ENCODE measurements at regions not wholly inside any gene's neighbourhood (a gene's known extent, or its start where the extent isn't known, plus 50 kb on each side); places are given as distances from the start of the nearest gene placed in this dataset.

DNA sequence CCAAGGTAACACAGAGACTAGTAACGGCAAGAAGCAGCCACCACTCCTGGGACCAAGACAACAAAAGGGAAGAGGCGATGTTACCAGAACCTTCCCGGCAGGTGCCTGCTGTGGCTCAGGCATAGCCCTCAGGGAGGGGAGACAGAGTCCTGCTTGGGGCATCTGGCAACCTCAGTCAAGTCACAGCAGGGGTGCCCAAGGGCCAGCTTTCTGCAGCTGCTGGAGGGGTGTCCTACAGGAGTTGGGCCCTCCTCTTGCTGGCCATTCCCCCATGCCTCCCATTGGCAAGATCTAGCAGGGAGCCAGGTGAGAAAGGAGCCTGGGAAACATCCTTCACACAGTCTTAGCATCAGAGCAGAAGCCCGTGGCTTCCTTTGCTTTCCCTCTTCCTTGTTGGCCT is 197.3 kb upstream of the IL12A start:
- Histone ChIP-seq H3K4me2 (no peak overlapping the region), H3K9me2 (no peaks in the 10 kb centered on the region)
- WGBS (ENCODE audit: low lambda C conversion rate), result 87% methylated on average over 4 of the region's 4 CpGs

DNA sequence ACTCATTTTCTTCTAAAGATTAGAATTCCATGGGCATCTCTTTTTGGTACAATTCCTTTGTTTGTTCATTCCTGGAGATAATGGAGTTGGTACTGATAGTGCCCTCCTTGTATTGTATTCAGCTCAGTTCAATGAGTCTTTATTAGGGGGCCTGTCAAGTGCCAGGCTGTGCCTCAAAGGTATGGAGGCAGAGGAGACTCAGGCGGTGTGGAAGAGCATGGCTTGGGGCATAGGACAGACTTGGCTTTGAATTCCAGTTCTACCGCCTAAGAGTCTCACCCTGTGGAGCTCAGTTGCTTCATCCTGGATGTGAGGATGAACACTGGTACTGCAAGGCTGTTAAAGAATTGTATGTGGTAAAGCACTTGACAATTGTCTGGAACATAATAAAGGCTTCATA is 196.6 kb upstream of the IL12A start:
- Histone ChIP-seq H3K4me3 (ENCODE audit: low read depth in 2 of 2, low read length in 1 of 2) (no peak overlapping the region), H2AFZ (ENCODE audit: low read depth) (no peak overlapping the region), H3F3A (replicated peaks; ENCODE audit: insufficient read depth) (peaks cover 8% of the 10 kb centered on the region), H3K9me2 (no peaks in the 10 kb centered on the region), H4K20me1 (ENCODE audit: insufficient read depth) (peaks cover 7% of the 10 kb centered on the region; the same call in 1 of the 2 replicates), H3K36me3 (replicated peaks in 1 of 2; ENCODE audit: control insufficient read depth in 1 of 2, insufficient read depth in 2 of 2, low read length in 1 of 2) (no peaks in the 10 kb centered on the region), H3K9ac (no peak overlapping the region), H3K9me3 (no peaks in the 10 kb centered on the region), H3K27me3 (ENCODE audit: insufficient read depth) (no peaks in the 10 kb centered on the region), H3K4me1 (ENCODE audit: control insufficient read depth in 1 of 2, insufficient read depth in 2 of 2, low read depth in 1 of 2, low read length in 1 of 2) (peaks cover 14 to 18% of the 10 kb centered on the region in 2 experiments), H3K27ac (ENCODE audit: low read depth in 2 of 2, low read length in 1 of 2) (peak overlapping the region in 1 of 2 experiments; percentile 42; a peak in 1 of 4 replicates), H3K79me2 (ENCODE audit: insufficient read depth) (peaks cover 97% of the 10 kb centered on the region), H3K4me2 (no peak overlapping the region)
- POLR2A ChIA-PET, result no interaction called here
- DNase-seq, result no peak
- 100% methylated on average over 2 of the region's 2 CpGs for WGBS (ENCODE audit: low lambda C conversion rate)
- CTCF ChIA-PET, result interaction anchor here (7.2 kb wide), 1 partner anchor 14 kb away, joined by 46 read pairs; no protein-coding TSS in a partner anchor
- TF ChIP-seq RXRA (IDR thresholded peaks at IDR 0.05; ENCODE audit: borderline replicate concordance, low read depth) (no peak), MXI1 (IDR thresholded peaks at IDR 0.05; ENCODE audit: low read depth, low read length) (no peak), EZH2phosphoT487 (IDR thresholded peaks at IDR 0.05; ENCODE audit: borderline replicate concordance, low read depth) (no peak), GABPA (IDR thresholded peaks at IDR 0.05; ENCODE audit: low read depth) (no peak), TAF1 (IDR thresholded peaks at IDR 0.05; ENCODE audit: borderline replicate concordance, low read depth, low read length) (no peak), YY1 (IDR thresholded peaks at IDR 0.05; ENCODE audit: low read depth) (no peak), EP300 (IDR thresholded peaks at IDR 0.05; ENCODE audit: borderline replicate concordance in 1 of 2, low read depth in 1 of 2, low read length in 1 of 2) (no peak), GATA2 (CRISPR knock-in tag; IDR thresholded peaks at IDR 0.05) (no peak), POLR2AphosphoS5 (IDR thresholded peaks at IDR 0.05; ENCODE audit: low read depth, low read length) (no peak), ELF1 (IDR thresholded peaks at IDR 0.05) (no peak), RAD21 (IDR thresholded peaks at IDR 0.05; ENCODE audit: low read length) (no peak)
- TF ChIP-seq, protein P1, sequence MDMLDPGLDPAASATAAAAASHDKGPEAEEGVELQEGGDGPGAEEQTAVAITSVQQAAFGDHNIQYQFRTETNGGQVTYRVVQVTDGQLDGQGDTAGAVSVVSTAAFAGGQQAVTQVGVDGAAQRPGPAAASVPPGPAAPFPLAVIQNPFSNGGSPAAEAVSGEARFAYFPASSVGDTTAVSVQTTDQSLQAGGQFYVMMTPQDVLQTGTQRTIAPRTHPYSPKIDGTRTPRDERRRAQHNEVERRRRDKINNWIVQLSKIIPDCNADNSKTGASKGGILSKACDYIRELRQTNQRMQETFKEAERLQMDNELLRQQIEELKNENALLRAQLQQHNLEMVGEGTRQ (IDR thresholded peaks at IDR 0.05; ENCODE audit: borderline replicate concordance, low read depth, low read length), result no peak
- TF ChIP-seq, protein P2, sequence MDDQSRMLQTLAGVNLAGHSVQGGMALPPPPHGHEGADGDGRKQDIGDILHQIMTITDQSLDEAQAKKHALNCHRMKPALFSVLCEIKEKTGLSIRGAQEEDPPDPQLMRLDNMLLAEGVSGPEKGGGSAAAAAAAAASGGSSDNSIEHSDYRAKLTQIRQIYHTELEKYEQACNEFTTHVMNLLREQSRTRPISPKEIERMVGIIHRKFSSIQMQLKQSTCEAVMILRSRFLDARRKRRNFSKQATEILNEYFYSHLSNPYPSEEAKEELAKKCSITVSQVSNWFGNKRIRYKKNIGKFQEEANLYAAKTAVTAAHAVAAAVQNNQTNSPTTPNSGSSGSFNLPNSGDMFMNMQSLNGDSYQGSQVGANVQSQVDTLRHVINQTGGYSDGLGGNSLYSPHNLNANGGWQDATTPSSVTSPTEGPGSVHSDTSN (IDR thresholded peaks at IDR 0.05), result no peak
- TF ChIP-seq, protein P3, sequence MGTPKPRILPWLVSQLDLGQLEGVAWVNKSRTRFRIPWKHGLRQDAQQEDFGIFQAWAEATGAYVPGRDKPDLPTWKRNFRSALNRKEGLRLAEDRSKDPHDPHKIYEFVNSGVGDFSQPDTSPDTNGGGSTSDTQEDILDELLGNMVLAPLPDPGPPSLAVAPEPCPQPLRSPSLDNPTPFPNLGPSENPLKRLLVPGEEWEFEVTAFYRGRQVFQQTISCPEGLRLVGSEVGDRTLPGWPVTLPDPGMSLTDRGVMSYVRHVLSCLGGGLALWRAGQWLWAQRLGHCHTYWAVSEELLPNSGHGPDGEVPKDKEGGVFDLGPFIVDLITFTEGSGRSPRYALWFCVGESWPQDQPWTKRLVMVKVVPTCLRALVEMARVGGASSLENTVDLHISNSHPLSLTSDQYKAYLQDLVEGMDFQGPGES (IDR thresholded peaks at IDR 0.05; ENCODE audit: low read depth, low read length), result no peak
- TF ChIP-seq, protein P4, sequence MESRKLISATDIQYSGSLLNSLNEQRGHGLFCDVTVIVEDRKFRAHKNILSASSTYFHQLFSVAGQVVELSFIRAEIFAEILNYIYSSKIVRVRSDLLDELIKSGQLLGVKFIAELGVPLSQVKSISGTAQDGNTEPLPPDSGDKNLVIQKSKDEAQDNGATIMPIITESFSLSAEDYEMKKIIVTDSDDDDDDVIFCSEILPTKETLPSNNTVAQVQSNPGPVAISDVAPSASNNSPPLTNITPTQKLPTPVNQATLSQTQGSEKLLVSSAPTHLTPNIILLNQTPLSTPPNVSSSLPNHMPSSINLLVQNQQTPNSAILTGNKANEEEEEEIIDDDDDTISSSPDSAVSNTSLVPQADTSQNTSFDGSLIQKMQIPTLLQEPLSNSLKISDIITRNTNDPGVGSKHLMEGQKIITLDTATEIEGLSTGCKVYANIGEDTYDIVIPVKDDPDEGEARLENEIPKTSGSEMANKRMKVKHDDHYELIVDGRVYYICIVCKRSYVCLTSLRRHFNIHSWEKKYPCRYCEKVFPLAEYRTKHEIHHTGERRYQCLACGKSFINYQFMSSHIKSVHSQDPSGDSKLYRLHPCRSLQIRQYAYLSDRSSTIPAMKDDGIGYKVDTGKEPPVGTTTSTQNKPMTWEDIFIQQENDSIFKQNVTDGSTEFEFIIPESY (IDR thresholded peaks at IDR 0.05; ENCODE audit: borderline replicate concordance, low read depth), result no peak

More for the DNA sequence above, 197.3 kb upstream of the IL12A start:
- Histone ChIP-seq H3K9ac (no peak overlapping the region), H2AFZ (ENCODE audit: low read depth) (no peak overlapping the region), H3K4me1 (ENCODE audit: control insufficient read depth in 1 of 2, insufficient read depth in 2 of 2, low read depth in 1 of 2, low read length in 1 of 2) (peaks cover 14 to 25% of the 10 kb centered on the region in 2 experiments), H3K9me3 (no peaks in the 10 kb centered on the region), H3K4me3 (ENCODE audit: low read depth in 2 of 2, low read length in 1 of 2) (no peak overlapping the region), H3K79me2 (ENCODE audit: insufficient read depth) (peaks cover 99% of the 10 kb centered on the region), H3F3A (replicated peaks; ENCODE audit: insufficient read depth) (peaks cover 8% of the 10 kb centered on the region), H3K27me3 (ENCODE audit: insufficient read depth) (no peaks in the 10 kb centered on the region), H4K20me1 (ENCODE audit: insufficient read depth) (peaks cover 4% of the 10 kb centered on the region; the same call in 1 of the 2 replicates), H3K36me3 (replicated peaks in 1 of 2; ENCODE audit: control insufficient read depth in 1 of 2, insufficient read depth in 2 of 2, low read length in 1 of 2) (no peaks in the 10 kb centered on the region), H3K27ac (ENCODE audit: low read depth in 2 of 2, low read length in 1 of 2) (peak overlapping the region in 1 of 2 experiments; percentile 42; a peak in 1 of 4 replicates)
- DNase-seq, result no peak
- ChIA-PET POLR2A (no interaction called here), CTCF (no interaction called here)
- TF ChIP-seq FOXJ3 (CRISPR knock-in tag; IDR thresholded peaks at IDR 0.05) (no peak), NRF1 (IDR thresholded peaks at IDR 0.05; ENCODE audit: low read depth, low read length) (no peak)
- TF ChIP-seq, protein P4 (IDR thresholded peaks at IDR 0.05; ENCODE audit: borderline replicate concordance, low read depth), result no peak
- TF ChIP-seq, protein P3 (IDR thresholded peaks at IDR 0.05; ENCODE audit: low read depth, low read length), result no peak
